ENCODE measurements at regions not wholly inside any gene's neighbourhood (a gene's known extent, or its start where the extent isn't known, plus 50 kb on each side); places are given as distances from the start of the nearest gene placed in this dataset.

DNA sequence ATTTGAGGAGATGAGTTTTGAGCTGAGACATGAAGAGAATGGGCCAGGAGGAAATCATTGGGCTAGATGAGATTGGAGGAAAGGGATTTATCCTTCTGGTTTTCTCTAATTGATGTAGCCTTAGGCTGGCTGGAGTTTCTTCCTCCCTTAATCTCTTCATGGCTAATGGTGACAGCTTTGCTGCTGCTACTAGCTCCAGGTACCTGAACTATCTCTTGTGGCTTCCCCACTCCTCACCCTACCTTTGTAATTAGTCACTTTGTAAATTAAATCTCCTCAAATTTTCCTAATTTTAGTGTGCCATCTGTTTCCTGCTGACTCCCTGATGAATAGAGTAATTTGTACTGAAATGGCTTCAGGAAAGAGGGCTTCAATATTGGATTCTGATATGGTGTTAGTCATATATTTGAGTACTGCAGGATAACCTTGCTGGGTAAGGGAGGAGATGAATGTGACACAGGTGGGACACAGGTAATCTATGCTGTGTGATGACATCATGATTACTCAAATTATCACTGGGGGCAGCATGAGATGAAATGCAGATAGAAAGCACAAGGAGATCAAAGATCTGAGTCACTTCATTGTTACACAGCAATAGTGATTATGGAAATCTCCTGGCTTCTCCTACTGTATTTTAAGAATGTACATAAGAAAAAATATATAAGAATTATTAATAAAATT is 1134.1 kb upstream of the DDX18 start:
- no peak overlapping the region for H3K4me2 ChIP-seq

DNA sequence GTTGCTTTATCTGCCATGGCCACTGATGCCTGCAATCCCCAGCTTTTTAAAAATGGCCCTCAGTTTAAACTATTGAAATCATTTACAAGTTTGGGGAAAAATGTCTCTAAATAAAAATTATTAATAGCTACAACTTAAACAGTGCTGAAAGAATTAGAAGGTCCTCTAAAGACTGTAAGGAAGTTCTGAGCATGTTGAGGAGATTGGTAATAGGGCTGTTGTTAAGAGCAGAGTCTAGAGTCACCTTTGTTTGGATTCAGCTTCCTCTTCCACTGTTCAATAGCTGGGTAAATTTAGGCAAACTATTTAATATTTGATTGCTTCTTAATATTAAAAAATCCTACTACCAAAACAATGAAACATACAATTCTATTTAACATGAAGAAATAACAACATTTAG is 1127.1 kb upstream of the DDX18 start:
- H3K27me3 ChIP-seq (ENCODE audit: insufficient read depth, low read depth) = no peaks in the 10 kb centered on the region
- H2AFZ ChIP-seq (ENCODE audit: low read depth) = no peak overlapping the region
- H3K4me3 ChIP-seq (IDR thresholded peaks at IDR 0.05; ENCODE audit: insufficient read depth, low read depth, low read length) = no peak overlapping the region
- H3K79me2 ChIP-seq (ENCODE audit: insufficient read depth, low read depth) = no peaks in the 10 kb centered on the region
- no peak overlapping the region for H3K9ac ChIP-seq
- H3K27ac ChIP-seq = no peak overlapping the region
- H3K4me2 ChIP-seq = no peak overlapping the region
- TF ChIP-seq, protein P1, sequence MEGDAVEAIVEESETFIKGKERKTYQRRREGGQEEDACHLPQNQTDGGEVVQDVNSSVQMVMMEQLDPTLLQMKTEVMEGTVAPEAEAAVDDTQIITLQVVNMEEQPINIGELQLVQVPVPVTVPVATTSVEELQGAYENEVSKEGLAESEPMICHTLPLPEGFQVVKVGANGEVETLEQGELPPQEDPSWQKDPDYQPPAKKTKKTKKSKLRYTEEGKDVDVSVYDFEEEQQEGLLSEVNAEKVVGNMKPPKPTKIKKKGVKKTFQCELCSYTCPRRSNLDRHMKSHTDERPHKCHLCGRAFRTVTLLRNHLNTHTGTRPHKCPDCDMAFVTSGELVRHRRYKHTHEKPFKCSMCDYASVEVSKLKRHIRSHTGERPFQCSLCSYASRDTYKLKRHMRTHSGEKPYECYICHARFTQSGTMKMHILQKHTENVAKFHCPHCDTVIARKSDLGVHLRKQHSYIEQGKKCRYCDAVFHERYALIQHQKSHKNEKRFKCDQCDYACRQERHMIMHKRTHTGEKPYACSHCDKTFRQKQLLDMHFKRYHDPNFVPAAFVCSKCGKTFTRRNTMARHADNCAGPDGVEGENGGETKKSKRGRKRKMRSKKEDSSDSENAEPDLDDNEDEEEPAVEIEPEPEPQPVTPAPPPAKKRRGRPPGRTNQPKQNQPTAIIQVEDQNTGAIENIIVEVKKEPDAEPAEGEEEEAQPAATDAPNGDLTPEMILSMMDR (conservative IDR thresholded peaks at IDR 0.05; ENCODE audit: low read depth, low read length) = no peak
- H3K36me3 ChIP-seq (ENCODE audit: insufficient read depth) = no peaks in the 10 kb centered on the region
- no peaks in the 10 kb centered on the region for H4K20me1 ChIP-seq (ENCODE audit: insufficient read depth)
- H3K4me1 ChIP-seq (ENCODE audit: low read depth, poor library complexity, severe bottlenecking) = no peaks in the 10 kb centered on the region

More for the DNA sequence above, 1134.1 kb upstream of the DDX18 start:
- Histone ChIP-seq H3K9ac (no peak overlapping the region), H3K27me3 (ENCODE audit: insufficient read depth, low read depth) (no peaks in the 10 kb centered on the region), H2AFZ (ENCODE audit: low read depth) (no peak overlapping the region), H3K4me3 (IDR thresholded peaks at IDR 0.05; ENCODE audit: insufficient read depth, low read depth, low read length) (no peak overlapping the region), H4K20me1 (ENCODE audit: insufficient read depth) (no peaks in the 10 kb centered on the region), H3K36me3 (ENCODE audit: insufficient read depth) (no peaks in the 10 kb centered on the region), H3K27ac (no peak overlapping the region), H3K4me1 (ENCODE audit: low read depth, poor library complexity, severe bottlenecking) (no peaks in the 10 kb centered on the region), H3K79me2 (ENCODE audit: insufficient read depth, low read depth) (no peaks in the 10 kb centered on the region)
- TF ChIP-seq, protein P1 (conservative IDR thresholded peaks at IDR 0.05; ENCODE audit: low read depth, low read length) = no peak

DNA sequence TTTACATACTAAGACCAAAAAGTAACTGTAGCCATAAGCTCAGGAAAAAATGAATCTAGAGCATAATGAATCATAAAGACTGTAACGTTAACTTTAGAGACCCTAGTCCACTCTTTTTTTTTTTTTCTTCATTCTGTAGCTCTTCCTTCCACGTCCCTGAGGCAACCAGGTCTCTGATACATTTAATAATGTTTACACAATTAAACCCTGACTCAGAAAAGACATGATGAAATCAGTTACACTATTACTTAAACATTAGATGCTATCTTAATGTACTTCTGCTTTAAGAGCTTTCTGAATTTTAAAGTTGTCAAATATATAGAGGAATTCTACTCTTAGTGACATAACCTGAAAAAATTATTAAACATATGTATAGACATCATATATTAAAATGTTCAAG is 1121.5 kb upstream of the DDX18 start:
- Histone ChIP-seq H3K4me2 (no peak overlapping the region), H2AFZ (ENCODE audit: low read depth) (no peak overlapping the region), H3K27ac (no peak overlapping the region), H3K36me3 (ENCODE audit: insufficient read depth) (no peaks in the 10 kb centered on the region), H3K79me2 (ENCODE audit: insufficient read depth, low read depth) (no peaks in the 10 kb centered on the region), H3K4me3 (IDR thresholded peaks at IDR 0.05; ENCODE audit: insufficient read depth, low read depth, low read length) (no peak overlapping the region), H3K27me3 (ENCODE audit: insufficient read depth, low read depth) (no peaks in the 10 kb centered on the region), H3K9ac (no peak overlapping the region), H3K4me1 (ENCODE audit: low read depth, poor library complexity, severe bottlenecking) (no peaks in the 10 kb centered on the region), H4K20me1 (ENCODE audit: insufficient read depth) (no peaks in the 10 kb centered on the region)
- TF ChIP-seq, protein P1 (conservative IDR thresholded peaks at IDR 0.05; ENCODE audit: low read depth, low read length) = no peak

DNA sequence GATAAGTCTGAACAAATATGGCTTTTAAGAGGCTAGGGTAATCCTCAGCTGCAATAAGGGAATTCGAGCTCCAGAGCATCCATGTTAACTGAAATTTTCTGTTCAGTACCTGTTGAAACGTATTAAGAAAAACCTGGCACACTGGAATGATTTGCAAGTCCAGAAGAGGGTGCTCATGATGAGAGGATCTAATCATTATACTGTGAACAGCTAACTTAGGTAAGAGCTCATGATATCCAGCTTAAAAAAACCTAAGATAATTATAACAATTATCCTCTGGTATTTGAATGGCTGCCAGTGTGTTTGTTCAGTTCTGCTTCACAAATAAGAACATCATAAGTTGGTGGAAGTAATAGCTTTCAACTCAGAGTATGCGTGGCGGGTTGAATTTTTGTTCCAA is 1118.3 kb upstream of the DDX18 start:
- Histone ChIP-seq H3K9ac (no peak overlapping the region), H3K27me3 (ENCODE audit: insufficient read depth, low read depth) (no peaks in the 10 kb centered on the region), H3K36me3 (ENCODE audit: insufficient read depth) (no peaks in the 10 kb centered on the region), H3K4me3 (IDR thresholded peaks at IDR 0.05; ENCODE audit: insufficient read depth, low read depth, low read length) (no peak overlapping the region), H3K4me2 (no peak overlapping the region), H3K79me2 (ENCODE audit: insufficient read depth, low read depth) (no peaks in the 10 kb centered on the region), H4K20me1 (ENCODE audit: insufficient read depth) (no peaks in the 10 kb centered on the region), H3K27ac (no peak overlapping the region), H3K4me1 (ENCODE audit: low read depth, poor library complexity, severe bottlenecking) (no peaks in the 10 kb centered on the region), H2AFZ (ENCODE audit: low read depth) (no peak overlapping the region)
- TF ChIP-seq, protein P1 (conservative IDR thresholded peaks at IDR 0.05; ENCODE audit: low read depth, low read length) = no peak
